Heart left ventricle (tissue), 16 donors: ENCODE measurements at regions not wholly inside any gene's neighbourhood (a gene's known extent, or its start where the extent isn't known, plus 50 kb on each side); places are given as distances from the start of the nearest gene placed in this dataset.

Source experiments
- ATAC-seq, 4 donors: fragments of 200-7000 bp; cut with Tn5 transposase; one replicate each; pipeline ENCODE4 v1.9.1; 2020 to 2022; ENCODE audit warnings: moderate library complexity in 4 of 4, mild to moderate bottlenecking in 3 of 4, moderate number of reproducible peaks in 1 of 4
- DNase-seq, 5 donors: peaks; one replicate each; pipeline ENCODE4 v3.0.0-alpha.2; 2020
- H3K27ac ChIP-seq, 12 donors: fragments of 200-600 bp; sonication (generic) in 4 of 12; one replicate each; pipeline versions ENCODE4 v1.5.0 to v1.8.0; 2016 to 2022; ENCODE audit warnings: mild to moderate bottlenecking in 2 of 12
- H3K27me3 ChIP-seq, 9 donors: fragments of 200-600 bp; sonication (generic) in 2 of 9; one replicate each; pipeline versions ENCODE4 v1.5.1 to v1.8.0; 2016 to 2022; ENCODE audit warnings: mild to moderate bottlenecking in 3 of 9
- H3K36me3 ChIP-seq, 9 donors: fragments of 200-600 bp; sonication (generic) in 2 of 9; one replicate each; pipeline versions ENCODE4 v1.5.0 to v1.8.0; 2018 to 2022; ENCODE audit warnings: mild to moderate bottlenecking in 2 of 9
- H3K4me1 ChIP-seq, 12 donors: fragments of 200-600 bp; sonication (generic) in 4 of 12; one replicate each; pipeline versions ENCODE4 v1.5.0 to v1.8.0; 2016 to 2022; ENCODE audit warnings: mild to moderate bottlenecking in 3 of 12
- H3K4me3 ChIP-seq, 12 donors: fragments of 200-600 bp; sonication (generic) in 4 of 12; one replicate each; pipeline versions ENCODE4 v1.5.0 to v1.8.0; 2017 to 2022; ENCODE audit warnings: mild to moderate bottlenecking in 9 of 12, moderate library complexity in 4 of 12
- H3K9me3 ChIP-seq, 12 donors: fragments of 200-600 bp; sonication (generic) in 4 of 12; one replicate each; pipeline versions ENCODE4 v1.5.0 to v1.8.0; 2016 to 2022; ENCODE audit warnings: mild to moderate bottlenecking in 1 of 12
- CTCF ChIP-seq, 12 donors: fragments of 200-600 bp; sonication (generic) in 4 of 12; IDR thresholded peaks; one replicate each; pipeline versions ENCODE4 v1.5.0 to v1.8.0; 2018 to 2022; ENCODE audit warnings: antibody characterized with exemption in 12 of 12, mild to moderate bottlenecking in 5 of 12
- POLR2A ChIP-seq, 2 donors: fragments of 450-650 bp; IDR thresholded peaks; one replicate each; pipeline ENCODE4 v1.6.1; 2017; ENCODE audit warnings: antibody characterized with exemption in 2 of 2, mild to moderate bottlenecking in 2 of 2, moderate library complexity in 2 of 2
- WGBS, 4 donors: extraction: QIAGEN DNeasy Blood & Tissue Kit in 2 of 4; methylation state at CpG; one replicate each; pipeline versions ENCODE4 v1.1.5 to v1.1.7; 2013 to 2018; 5-methylcytosine and 5-hydroxymethylcytosine counted together
- intact Hi-C, 10 donors: fragments of 100-400 bp; cut with DNase I; formaldehyde crosslinking; loops; one replicate each; pipeline versions ENCODE4 v1.11.1 to v1.14.2; 2022
- donor health status: ischemic (EF 13 %, LVEDD 7.1; RV severe dilation, severe dysfunction).
- donor health status: healthy with polysubstance abuse.
- donor health status: DM: no; HTN: yes; CAD: no.
- donor health status: DM: no; HTN: no; CAD: no.
- donor health status: ischemic (EF 25% LVEDD 6.9; RV normal size, moderate dysfunction).
- donor health status: ischemic (EF 25% LVEDD 5.7; RV mildly dilated, moderate dysfunction).
- donor health status: healthy.
- donor health status: DM: yes; HTN: yes; CAD: no.
- donor health status: ischemic (EF 35%, LVEDD 5.7; RV mildly dilated, moderate dysfunction).
- donor health status: nonischemic (EF 11% LVEDD 7.7; RV severe dilation, severe dysfunction).
- donor health status: DM: yes; HTN: yes; CAD: no.
- donor health status: PGD.
- donor health status: ischemic (EF 29% LVEDD 5.4; RV normal size, mild dysfunction).
- donor health status: nonischemic (EF 23%, LVEDD 6.1; RV moderate dilation, normal function).

- intact Hi-C loops = no loop called here
- H3K36me3 ChIP-seq = no peaks in the 10 kb centered on the region
- H3K27ac ChIP-seq = no peak overlapping the region
- TF ChIP-seq POLR2A (IDR thresholded peaks at IDR 0.05) = no peak
- H3K4me3 ChIP-seq = no peak overlapping the region
- H3K9me3 ChIP-seq = peaks cover 0 to 22% (median 5%) of the 10 kb centered on the region in 12 donors
- no peak for ATAC-seq
- no peaks in the 10 kb centered on the region for H3K4me1 ChIP-seq
- no peak for DNase-seq
- H3K27me3 ChIP-seq = no peaks in the 10 kb centered on the region
Observed at GRCh38 chr7:145252031-145252430, 416.2 kb upstream of the TPK1 start.

GRCh38 chr7:145224775-145225174 is 388.9 kb upstream of the TPK1 start:
- Histone ChIP-seq H3K27me3 (no peaks in the 10 kb centered on the region), H3K4me3 (no peak overlapping the region), H3K27ac (no peak overlapping the region), H3K4me1 (no peaks in the 10 kb centered on the region), H3K36me3 (no peaks in the 10 kb centered on the region), H3K9me3 (peaks cover 0 to 7% (median 0%) of the 10 kb centered on the region in 12 donors)
- WGBS, 4 donors = 38 to 51% (median 41%) methylated on average over 4 of the region's 4 CpGs
- intact Hi-C loops = no loop called here
- no peak for TF ChIP-seq CTCF (IDR thresholded peaks at IDR 0.05)
- TF ChIP-seq POLR2A (IDR thresholded peaks at IDR 0.05) = no peak
- DNase-seq (no peak), ATAC-seq (no peak)

GRCh38 chr7:145219461-145219860 is 383.6 kb upstream of the TPK1 start:
- Histone ChIP-seq H3K27me3 (no peaks in the 10 kb centered on the region), H3K27ac (no peak overlapping the region), H3K36me3 (no peaks in the 10 kb centered on the region), H3K4me3 (no peak overlapping the region), H3K4me1 (no peaks in the 10 kb centered on the region), H3K9me3 (peaks cover 0 to 11% (median 0%) of the 10 kb centered on the region in 12 donors)
- TF ChIP-seq CTCF (IDR thresholded peaks at IDR 0.05) = no peak
- no peak for TF ChIP-seq POLR2A (IDR thresholded peaks at IDR 0.05)
- intact Hi-C loops = no loop called here
- DNase-seq = no peak
- no peak for ATAC-seq
- 68 to 73% (median 71%) methylated on average over 4 of the region's 4 CpGs for WGBS, 4 donors

GRCh38 chr7:145216866-145217265 is 381.0 kb upstream of the TPK1 start:
- ATAC-seq = no peak
- no peak for TF ChIP-seq CTCF (IDR thresholded peaks at IDR 0.05)
- no peak for TF ChIP-seq POLR2A (IDR thresholded peaks at IDR 0.05)
- intact Hi-C loops = no loop called here
- H3K27me3 ChIP-seq = no peaks in the 10 kb centered on the region
- no peak overlapping the region for H3K27ac ChIP-seq
- H3K36me3 ChIP-seq = no peaks in the 10 kb centered on the region
- no peak overlapping the region for H3K4me3 ChIP-seq
- DNase-seq = no peak
- H3K4me1 ChIP-seq = no peaks in the 10 kb centered on the region
- H3K9me3 ChIP-seq = peaks cover 0 to 15% (median 0%) of the 10 kb centered on the region in 12 donors
- 65 to 67% (median 67%) methylated on average over 4 of the region's 4 CpGs for WGBS, 4 donors

GRCh38 chr7:145212050-145212449 is 376.2 kb upstream of the TPK1 start:
- DNase-seq = no peak
- no peaks in the 10 kb centered on the region for H3K36me3 ChIP-seq
- H3K27me3 ChIP-seq = no peaks in the 10 kb centered on the region
- ATAC-seq = no peak
- 68 to 83% (median 71%) methylated on average over 6 of the region's 6 CpGs for WGBS, 4 donors
- intact Hi-C loops = no loop called here
- H3K4me3 ChIP-seq = no peak overlapping the region
- TF ChIP-seq POLR2A (IDR thresholded peaks at IDR 0.05) = no peak
- TF ChIP-seq CTCF (IDR thresholded peaks at IDR 0.05) = no peak
- peaks cover 0 to 15% (median 0%) of the 10 kb centered on the region in 12 donors for H3K9me3 ChIP-seq
- no peaks in the 10 kb centered on the region for H3K4me1 ChIP-seq
- H3K27ac ChIP-seq = no peak overlapping the region
